GM10266 (cell line): ENCODE measurements at regions not wholly inside any gene's neighbourhood (a gene's known extent, or its start where the extent isn't known, plus 50 kb on each side); places are given as distances from the start of the nearest gene placed in this dataset.
"Not testable (repeated sequence)": the region's sequence is repeated elsewhere in the genome, so short reads cannot be mapped to it uniquely, and the experiment has no call there.

Source experiments
- DNase-seq: peaks from one replicate; pipeline ENCODE4 v3.0.0; 2012; ENCODE audit errors: extremely low spot score
- TF ChIP-seq, protein P1 (sequence below): IDR thresholded peaks from 2 replicates; pipeline ENCODE4 v1.5.1; 2012; ENCODE audit warnings: mild to moderate bottlenecking, low read depth; ENCODE audit not compliant: control insufficient read depth, insufficient read depth; ENCODE audit errors: missing control alignments

DNA sequence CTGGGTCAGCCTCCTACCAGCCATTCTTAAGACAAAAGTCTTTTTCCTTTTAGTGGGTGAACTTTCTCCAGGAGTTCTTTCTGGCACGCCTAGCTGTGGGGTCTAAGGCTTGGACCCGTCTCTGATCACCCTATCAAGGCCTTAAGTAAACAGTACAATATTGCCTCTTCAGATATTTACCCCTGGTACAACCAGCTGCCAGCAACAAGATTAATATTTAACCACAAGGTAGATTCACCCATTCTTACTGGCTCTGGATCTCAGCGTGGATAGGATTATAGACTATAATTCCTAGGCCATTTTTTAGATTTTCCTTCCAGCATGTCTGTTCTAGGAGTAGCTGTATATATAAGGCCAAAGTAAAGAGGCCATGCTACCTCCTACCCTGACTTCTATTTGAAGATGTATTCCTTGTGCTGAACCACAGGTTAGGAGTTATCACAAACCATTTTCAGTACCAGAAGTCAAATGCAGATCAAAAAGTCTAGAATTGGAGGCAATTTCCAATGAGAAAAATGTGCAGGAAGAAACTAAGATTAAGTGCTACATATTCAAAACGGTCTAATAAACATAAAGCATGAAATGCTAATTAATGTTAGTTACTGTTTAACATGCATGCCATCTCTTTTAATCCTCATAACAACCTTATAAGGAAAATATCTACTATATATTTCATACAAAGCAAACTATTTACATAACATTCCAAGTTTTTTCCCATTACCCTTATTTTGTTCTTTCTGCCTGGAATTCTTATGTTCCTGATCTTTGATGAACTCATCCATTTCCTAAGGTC is 110.0 kb upstream of the SYN3 start:
- TF ChIP-seq, protein P1, sequence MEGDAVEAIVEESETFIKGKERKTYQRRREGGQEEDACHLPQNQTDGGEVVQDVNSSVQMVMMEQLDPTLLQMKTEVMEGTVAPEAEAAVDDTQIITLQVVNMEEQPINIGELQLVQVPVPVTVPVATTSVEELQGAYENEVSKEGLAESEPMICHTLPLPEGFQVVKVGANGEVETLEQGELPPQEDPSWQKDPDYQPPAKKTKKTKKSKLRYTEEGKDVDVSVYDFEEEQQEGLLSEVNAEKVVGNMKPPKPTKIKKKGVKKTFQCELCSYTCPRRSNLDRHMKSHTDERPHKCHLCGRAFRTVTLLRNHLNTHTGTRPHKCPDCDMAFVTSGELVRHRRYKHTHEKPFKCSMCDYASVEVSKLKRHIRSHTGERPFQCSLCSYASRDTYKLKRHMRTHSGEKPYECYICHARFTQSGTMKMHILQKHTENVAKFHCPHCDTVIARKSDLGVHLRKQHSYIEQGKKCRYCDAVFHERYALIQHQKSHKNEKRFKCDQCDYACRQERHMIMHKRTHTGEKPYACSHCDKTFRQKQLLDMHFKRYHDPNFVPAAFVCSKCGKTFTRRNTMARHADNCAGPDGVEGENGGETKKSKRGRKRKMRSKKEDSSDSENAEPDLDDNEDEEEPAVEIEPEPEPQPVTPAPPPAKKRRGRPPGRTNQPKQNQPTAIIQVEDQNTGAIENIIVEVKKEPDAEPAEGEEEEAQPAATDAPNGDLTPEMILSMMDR: no peak
- no peak for DNase-seq

DNA sequence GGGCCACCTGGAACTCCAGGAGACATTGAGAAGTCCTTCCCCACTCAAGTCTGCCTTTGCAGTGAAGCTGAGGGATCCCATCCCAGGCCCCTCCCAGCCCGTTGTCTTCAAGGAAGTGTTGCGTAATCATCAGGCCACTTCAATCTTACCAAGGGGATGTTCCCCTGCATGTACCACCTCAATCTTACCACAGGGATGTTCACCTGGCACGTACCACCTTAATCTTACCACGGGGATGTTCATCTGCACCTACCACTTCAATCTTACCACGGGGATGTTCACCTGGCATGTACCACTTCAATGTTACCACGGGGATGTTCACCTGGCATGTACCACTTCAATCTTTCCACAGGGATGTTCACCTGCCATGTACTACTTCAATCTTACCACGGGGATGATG is 108.0 kb upstream of the SYN3 start:
- TF ChIP-seq, protein P1: no peak
- no peak for DNase-seq

DNA sequence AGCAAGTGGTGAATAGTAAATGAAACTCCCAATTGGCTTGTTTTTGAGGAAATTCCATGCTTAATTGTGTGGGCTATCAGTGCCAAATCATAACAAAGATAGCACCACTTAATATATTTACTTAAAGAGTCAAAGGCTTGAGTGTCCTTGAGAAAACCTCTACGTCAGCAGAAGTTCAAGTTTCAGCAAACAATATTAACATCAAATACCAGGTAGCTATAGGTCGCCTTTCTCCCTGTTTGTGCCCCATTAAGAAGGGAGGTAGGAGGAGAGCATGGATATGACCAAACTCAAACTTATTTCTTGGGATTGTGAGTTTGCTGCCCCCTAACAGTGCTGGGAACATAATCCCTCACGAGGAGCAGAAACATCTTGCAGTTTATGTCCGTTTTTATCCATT is 105.6 kb upstream of the SYN3 start:
- TF ChIP-seq, protein P1: no peak
- DNase-seq: no peak

DNA sequence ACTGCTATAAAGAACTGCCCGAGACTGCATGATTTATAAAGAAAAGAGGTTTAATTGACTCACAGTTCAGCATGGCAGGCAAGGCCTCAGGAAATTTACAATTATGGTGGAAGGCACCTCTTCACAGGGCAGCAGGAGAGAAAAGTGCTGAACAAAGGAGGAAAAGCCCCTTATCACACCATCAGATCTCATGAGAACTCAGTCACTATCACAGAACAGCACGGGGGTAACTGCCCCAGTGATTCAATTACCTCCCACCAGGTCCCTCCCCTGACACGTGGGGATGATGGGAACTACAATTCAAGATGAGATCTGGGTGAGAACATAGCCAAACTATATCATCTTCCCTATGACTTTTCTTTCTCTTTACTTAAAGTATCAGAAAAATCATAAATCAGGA is 104.0 kb upstream of the SYN3 start:
- no peak for DNase-seq
- TF ChIP-seq, protein P1: no peak

DNA sequence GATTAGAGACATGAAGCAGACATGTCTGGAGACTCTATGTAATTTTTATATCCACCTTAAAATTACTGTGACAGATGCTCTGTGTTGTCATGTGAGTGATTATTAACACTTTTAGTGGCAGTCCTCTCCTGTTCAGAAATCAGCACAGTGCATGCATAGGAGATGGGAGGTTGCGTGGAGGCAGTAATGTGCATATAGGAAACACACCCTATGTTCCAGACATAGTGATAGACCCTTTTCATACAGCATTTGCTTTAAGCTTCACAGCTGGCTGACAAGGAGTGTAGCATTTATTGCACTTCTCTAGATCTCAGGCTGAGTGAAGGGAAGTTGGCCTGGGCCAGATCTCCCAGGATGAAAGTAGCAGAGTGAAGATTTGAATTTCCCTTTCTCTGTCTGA is 102.3 kb upstream of the SYN3 start:
- TF ChIP-seq, protein P1: no peak
- DNase-seq: no peak

DNA sequence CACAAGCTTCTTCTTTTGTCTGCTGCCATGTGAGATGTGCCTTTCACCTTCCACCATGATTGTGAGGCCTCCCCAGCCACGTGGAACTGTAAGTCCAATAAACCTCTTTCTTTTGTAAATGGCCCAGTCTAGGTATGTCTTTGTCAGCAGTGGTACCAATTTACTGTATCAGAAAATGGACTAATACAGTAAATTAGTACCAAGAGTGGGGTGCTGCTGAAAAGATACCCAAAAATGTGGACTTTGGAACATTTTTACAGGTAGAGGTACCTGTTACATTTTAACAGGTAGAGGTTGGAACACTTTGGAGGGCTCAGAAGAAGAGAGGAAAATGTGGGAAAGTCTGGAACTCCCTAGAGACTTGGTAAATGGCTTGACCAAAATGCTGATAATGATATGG is 96.8 kb upstream of the SYN3 start:
- not testable (repeated sequence) for DNase-seq

DNA sequence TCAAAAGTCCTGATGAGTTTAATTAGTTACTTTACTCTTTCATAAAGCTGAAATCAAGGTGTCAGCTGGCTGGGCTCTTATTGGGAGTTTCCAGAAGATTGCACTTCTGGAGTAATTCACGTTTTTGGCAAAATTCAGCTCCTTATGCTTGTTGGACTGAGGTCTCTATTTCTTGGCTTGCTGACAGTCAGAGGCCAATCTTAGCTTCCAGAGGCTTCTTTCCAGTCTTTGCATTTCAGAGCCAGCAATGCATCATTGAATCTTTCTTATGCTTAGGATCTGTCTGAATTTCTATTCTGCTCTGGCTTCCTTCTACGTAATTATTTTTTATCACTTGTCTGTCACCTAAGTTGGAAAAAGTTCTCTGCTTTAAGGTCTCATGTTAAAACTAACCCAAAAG is 91.4 kb upstream of the SYN3 start:
- TF ChIP-seq, protein P1: no peak
- no peak for DNase-seq

DNA sequence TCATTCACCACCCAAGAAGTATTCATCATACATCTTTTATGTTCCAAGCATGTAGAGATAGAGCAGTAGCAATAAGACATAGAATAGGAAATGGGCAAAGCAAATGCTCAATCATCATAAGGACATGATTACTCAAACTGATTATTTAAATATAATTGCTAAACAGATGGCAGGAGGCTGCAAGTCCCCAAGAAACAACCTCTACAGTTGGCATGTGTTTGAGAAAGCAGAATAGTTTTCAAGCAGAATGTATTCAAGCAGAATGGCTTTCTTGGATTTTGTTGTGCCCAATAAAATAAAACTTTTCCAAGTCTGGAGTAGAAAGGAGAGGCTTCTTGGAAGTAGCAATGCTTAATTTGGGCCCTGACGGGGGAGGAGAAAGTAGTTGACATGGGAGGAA is 86.5 kb upstream of the SYN3 start:
- DNase-seq: no peak
- TF ChIP-seq, protein P1: no peak
